ENCODE measurements at regions not wholly inside any gene's neighbourhood (a gene's known extent, or its start where the extent isn't known, plus 50 kb on each side); places are given as distances from the start of the nearest gene placed in this dataset.
A peak's percentile ranks its signal among the peaks of the same experiment; 100 is the strongest.

DNA sequence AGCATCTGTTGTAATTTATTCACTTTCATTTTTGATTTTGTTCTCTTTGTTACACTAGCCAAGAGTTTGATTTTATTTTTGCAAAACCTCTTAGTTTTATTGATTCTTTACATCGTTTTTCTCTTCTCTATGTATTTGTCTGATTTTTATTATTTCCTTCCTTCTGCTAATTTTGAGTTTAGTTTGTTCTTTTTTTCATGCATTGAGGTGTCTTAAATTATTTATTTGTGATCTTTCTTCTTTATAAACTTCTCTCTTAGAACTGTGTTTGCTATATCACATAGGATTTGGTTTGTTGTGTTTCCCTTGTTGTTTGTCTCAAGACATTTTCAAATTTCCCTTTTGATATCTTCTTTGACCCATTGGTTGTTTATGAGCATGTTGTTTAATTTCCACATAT, 51.7 kb upstream of the NFKBIA start:
- no peak for DNase-seq
- in situ Hi-C loops (cut with HindIII; ENCODE audit: low pct_ligation_motif_present, low pct_unique_long_range_greater_than_20kb, low sequenced_read_pairs) = no loop called here

DNA sequence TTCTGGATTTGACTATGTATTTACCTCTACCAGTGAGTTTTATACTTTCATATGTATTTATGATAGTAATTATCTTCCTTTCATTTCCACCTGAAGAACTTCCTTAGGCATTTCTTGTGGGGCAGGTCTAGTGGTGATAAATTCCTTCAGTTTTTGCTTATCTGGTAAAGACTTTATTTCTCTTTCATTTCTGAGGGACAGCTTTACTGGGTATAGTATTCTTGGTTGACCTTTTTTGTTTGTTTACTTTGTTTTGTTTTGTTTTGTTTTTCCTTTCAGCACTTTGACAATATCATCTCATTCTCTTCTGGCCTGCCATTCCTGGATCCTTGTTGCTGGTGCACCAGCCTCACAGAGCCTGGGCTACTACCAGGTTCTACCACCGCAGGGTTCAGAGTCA, 53.9 kb upstream of the NFKBIA start:
- in situ Hi-C loops (cut with HindIII; ENCODE audit: low pct_ligation_motif_present, low pct_unique_long_range_greater_than_20kb, low sequenced_read_pairs) = no loop called here
- no peak for DNase-seq

DNA sequence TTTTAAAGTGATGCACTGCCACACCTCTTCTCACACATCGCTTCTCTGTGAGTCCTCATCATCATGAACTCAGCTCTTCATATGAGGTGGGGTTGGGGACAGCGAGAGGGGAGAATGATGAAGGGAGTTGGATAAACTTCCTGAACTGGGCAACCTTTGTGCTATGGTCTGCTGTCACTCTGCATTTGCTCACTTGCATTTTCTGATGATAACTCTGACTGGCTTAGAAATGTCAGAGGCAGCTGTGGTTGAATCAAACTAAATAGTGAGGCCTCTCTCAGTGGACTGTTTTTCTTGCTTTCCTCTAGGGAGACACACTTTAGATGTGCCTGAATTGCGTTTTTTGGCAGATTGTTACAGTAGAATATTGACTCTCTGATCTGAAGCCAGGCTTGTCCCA, 55.2 kb upstream of the NFKBIA start:
- in situ Hi-C loops (cut with HindIII; ENCODE audit: low pct_ligation_motif_present, low pct_unique_long_range_greater_than_20kb, low sequenced_read_pairs) = no loop called here
- DNase-seq = no peak

DNA sequence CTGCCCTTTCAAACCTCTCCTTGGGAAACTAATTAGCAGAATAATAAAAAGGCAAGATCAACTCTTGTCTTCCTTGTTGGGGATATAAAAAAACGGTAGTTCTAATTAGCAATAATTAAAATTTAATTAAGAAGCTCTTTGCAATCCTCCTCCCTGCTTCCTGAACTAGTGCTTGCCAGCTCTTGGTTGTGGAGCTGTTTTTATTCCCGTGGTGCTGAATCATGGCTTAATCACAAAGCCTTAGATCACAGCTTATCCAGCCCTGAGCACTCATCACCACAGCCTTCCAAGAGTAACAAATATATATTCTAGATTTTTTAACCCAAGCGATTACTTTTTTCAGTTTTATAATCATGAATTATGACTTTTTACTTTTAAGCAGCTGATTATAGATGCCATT, 63.2 kb upstream of the INSM2 start:
- peak; percentile 14 for DNase-seq
- in situ Hi-C loops (cut with HindIII; ENCODE audit: low pct_ligation_motif_present, low pct_unique_long_range_greater_than_20kb, low sequenced_read_pairs) = no loop called here

DNA sequence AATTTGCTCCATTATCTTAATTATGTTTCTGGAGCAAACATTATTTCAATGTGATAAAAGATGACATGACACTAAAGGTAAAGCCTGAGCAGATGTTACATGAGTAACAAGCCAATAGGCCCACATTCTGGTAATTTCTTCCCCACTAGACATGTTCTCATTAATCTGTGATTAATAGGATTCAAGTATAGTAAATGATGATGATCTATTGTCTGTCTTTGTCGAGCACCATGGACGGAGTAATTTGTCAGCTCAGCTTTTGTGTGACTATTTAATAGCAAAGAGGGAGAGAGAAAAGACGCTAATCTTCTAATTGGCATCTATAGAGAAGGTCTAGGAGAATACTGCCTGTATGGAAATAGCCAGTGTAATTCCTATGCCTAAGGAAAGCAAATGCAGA, 62.2 kb upstream of the INSM2 start:
- DNase-seq = no peak
- in situ Hi-C loops (cut with HindIII; ENCODE audit: low pct_ligation_motif_present, low pct_unique_long_range_greater_than_20kb, low sequenced_read_pairs) = no loop called here

DNA sequence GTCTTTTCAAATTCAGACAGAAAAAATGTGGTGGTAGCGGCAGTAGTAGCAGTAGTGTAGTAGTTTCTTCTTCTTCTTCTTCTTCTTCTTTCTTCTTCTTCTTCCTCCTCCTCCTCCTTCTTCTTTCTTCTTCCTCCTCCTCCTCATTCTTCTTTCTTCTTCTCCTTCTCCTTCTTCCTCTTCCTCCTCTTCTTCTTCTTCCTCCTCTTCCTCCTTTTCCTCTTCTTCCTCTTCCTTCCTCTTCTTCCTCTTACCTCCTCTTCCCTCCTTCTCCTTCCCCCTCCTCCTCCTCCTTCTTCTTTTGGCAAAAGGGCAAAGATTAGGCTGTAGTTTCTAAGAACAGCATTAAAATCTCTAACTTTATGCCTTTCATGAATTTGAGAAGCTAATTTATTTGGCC, 59.6 kb upstream of the INSM2 start:
- in situ Hi-C loops (cut with HindIII; ENCODE audit: low pct_ligation_motif_present, low pct_unique_long_range_greater_than_20kb, low sequenced_read_pairs) = no loop called here
- no peak for DNase-seq

DNA sequence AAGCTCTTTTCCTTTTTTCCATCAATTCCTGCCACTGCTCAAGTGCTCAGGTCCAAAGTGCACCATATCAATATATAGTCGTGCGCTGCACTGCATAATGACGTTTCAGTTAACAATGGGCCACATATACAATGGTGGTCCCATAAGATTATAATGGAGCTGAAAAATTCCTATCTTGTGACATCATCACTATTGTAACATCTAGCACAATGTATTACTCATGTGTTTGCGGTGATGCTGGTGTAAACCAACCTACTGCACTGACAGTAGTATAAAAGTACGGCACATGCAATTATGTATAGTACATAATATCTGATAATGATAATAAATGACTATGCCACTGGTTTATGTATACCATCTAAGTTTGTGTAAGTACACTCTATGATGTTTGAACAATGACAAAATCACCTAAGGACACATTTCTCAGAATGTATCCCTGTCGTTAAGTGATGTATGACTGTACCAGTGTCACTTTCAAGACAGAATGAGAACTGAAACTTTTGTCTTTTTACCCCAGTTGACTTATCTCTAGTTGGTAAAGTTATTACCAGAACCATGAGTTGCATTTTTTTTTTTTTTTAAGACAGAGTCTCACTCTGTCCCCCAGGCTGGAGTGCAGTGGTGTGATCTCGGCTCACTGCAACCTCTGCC, 53.7 kb upstream of the INSM2 start:
- no peak for DNase-seq
- in situ Hi-C loops (cut with HindIII; ENCODE audit: low pct_ligation_motif_present, low pct_unique_long_range_greater_than_20kb, low sequenced_read_pairs) = no loop called here

DNA sequence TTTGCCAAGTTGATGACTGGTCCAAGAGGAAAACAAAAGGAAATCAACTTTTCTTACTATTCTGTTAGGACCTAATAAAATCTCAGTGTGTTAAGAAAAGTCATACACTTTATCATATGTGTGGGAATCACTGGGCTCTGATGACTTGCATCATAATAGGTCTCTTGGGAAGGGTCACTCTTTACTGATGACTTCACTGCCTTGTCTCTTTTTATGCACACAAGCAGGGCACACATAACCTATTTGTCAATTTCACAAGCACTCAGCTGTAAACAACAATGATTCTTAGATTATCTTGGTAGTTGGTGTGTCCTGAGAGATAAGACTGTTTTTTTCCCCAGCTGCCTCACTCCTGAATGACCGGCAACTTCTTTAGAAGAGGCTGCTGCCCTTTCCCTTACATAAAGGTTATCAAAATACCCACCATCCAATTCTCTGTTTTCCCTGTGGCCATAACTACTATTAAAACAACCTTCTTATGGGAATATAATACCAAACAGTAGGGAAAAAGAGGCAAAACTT, 50.9 kb upstream of the INSM2 start:
- in situ Hi-C loops (cut with HindIII; ENCODE audit: low pct_ligation_motif_present, low pct_unique_long_range_greater_than_20kb, low sequenced_read_pairs) = no loop called here
- no peak for DNase-seq
